SK-N-MC (cell line): ENCODE measurements at regions not wholly inside any gene's neighbourhood (a gene's known extent, or its start where the extent isn't known, plus 50 kb on each side); places are given as distances from the start of the nearest gene placed in this dataset.

Experiments used
- EZH2 ChIP-seq: fragments of 200-600 bp; sonication (generic); IDR thresholded peaks from one replicate; pipeline ENCODE4 v1.6.1; 2017; ENCODE audit warnings: antibody characterized with exemption
- FOXP2 ChIP-seq: optimal IDR thresholded peaks from 2 replicates; pipeline ENCODE3; 2011; ENCODE audit warnings: mild to moderate bottlenecking, moderate library complexity; ENCODE audit not compliant: insufficient read depth; ENCODE audit errors: extremely low read length, control extremely low read depth
- POLR2AphosphoS5 ChIP-seq: IDR thresholded peaks from 2 replicates; pipeline ENCODE4 v1.6.1; 2012; ENCODE audit warnings: mild to moderate bottlenecking, low read depth, low read length, borderline replicate concordance

DNA sequence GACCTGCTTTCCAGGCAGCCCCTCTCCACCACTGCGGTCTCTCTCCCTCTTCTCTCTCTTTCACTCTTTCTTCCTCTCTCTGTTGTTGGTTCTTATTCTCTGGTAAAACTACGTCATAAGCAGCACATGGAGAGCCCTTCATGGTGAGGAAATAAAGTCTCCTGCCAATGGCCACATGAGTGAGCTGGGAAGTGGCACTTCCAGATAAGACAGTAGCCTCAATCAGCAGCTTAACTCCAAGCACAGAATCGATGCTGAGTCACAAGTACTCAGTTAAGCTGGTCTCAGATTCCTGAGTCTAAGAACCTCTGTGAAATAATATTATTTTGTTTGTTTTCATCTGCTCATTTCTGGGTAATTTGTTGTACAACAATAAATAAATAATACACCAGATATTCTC is 500.1 kb downstream of the GABRG2 start:
- TF ChIP-seq POLR2AphosphoS5 (no peak), EZH2 (no peak), FOXP2 (no peak)
